Hepatocyte (in vitro differentiated cells): ENCODE measurements at regions not wholly inside any gene's neighbourhood (a gene's known extent, or its start where the extent isn't known, plus 50 kb on each side); places are given as distances from the start of the nearest gene placed in this dataset.
A peak's percentile ranks its signal among the peaks of the same experiment; 100 is the strongest.

Experiments used
- DNase-seq: peaks from one replicate; pipeline ENCODE4 v3.0.0-alpha.2; 2016; ENCODE audit warnings: low spot score
- H2AFZ ChIP-seq: fragments of 200-600 bp; sonication (generic); 2 replicates; pipeline ENCODE4 v1.6.0; 2016; ENCODE audit warnings: antibody characterized with exemption, mild to moderate bottlenecking
- H3K27ac ChIP-seq: fragments of 200-600 bp; sonication (generic); 2 replicates; pipeline ENCODE4 v1.5.1; 2016; ENCODE audit warnings: mild to moderate bottlenecking
- H3K27me3 ChIP-seq: fragments of 200-600 bp; sonication (generic); 2 replicates; pipeline ENCODE4 v1.6.1; 2016
- H3K36me3 ChIP-seq: fragments of 200-600 bp; sonication (generic); replicated peaks from 2 replicates; pipeline ENCODE4 v1.5.1; 2016; ENCODE audit warnings: low read depth; ENCODE audit not compliant: insufficient read depth
- H3K4me1 ChIP-seq: fragments of 200-600 bp; sonication (generic); 2 replicates; pipeline ENCODE4 v1.5.1; 2016; ENCODE audit warnings: mild to moderate bottlenecking, moderate library complexity; ENCODE audit not compliant: insufficient read depth
- H3K4me2 ChIP-seq: fragments of 200-600 bp; sonication (generic); 2 replicates; pipeline ENCODE4 v1.6.0; 2016
- H3K4me3 ChIP-seq: fragments of 200-600 bp; sonication (generic); 2 replicates; pipeline ENCODE4 v1.5.1; 2016; ENCODE audit warnings: mild to moderate bottlenecking
- H3K79me2 ChIP-seq: fragments of 200-600 bp; sonication (generic); 2 replicates; pipeline ENCODE4 v1.6.0; 2017; ENCODE audit warnings: mild to moderate bottlenecking
- H3K9me2 ChIP-seq: fragments of 200-600 bp; sonication (generic); replicated peaks from 2 replicates; pipeline ENCODE4 v1.6.0; 2017; ENCODE audit warnings: mild to moderate bottlenecking; ENCODE audit not compliant: insufficient read depth
- H3K9me3 ChIP-seq: fragments of 200-600 bp; sonication (generic); 2 replicates; pipeline ENCODE4 v1.5.1; 2016; ENCODE audit warnings: low read depth, mild to moderate bottlenecking
- H4K20me1 ChIP-seq: fragments of 200-600 bp; sonication (generic); 2 replicates; pipeline ENCODE4 v1.6.0; 2016; ENCODE audit warnings: mild to moderate bottlenecking; ENCODE audit not compliant: insufficient read depth, poor library complexity, severe bottlenecking
- EZH2 ChIP-seq: fragments of 200-600 bp; sonication (generic); IDR thresholded peaks from 2 replicates; pipeline ENCODE4 v1.6.1; 2016; ENCODE audit warnings: antibody characterized with exemption, mild to moderate bottlenecking, borderline replicate concordance
- EZH2phosphoT487 ChIP-seq: fragments of 200-600 bp; sonication (generic); IDR thresholded peaks from one replicate; pipeline ENCODE4 v1.6.1; 2018; ENCODE audit warnings: antibody characterized with exemption, mild to moderate bottlenecking, low read depth, moderate library complexity; ENCODE audit not compliant: unreplicated experiment, severe bottlenecking
- WGBS: methylation state at CpG from one replicate; pipeline ENCODE4 v1.1.6; 2016; ENCODE audit warnings: low lambda C conversion rate; ENCODE audit errors: missing lambda C conversion rate; 5-methylcytosine and 5-hydroxymethylcytosine counted together
- TF ChIP-seq, protein P1 (sequence below): fragments of 200-600 bp; sonication (generic); IDR thresholded peaks from 2 replicates; pipeline ENCODE4 v1.5.1; 2016; ENCODE audit warnings: antibody characterized with exemption, mild to moderate bottlenecking; ENCODE audit not compliant: poor library complexity

DNA sequence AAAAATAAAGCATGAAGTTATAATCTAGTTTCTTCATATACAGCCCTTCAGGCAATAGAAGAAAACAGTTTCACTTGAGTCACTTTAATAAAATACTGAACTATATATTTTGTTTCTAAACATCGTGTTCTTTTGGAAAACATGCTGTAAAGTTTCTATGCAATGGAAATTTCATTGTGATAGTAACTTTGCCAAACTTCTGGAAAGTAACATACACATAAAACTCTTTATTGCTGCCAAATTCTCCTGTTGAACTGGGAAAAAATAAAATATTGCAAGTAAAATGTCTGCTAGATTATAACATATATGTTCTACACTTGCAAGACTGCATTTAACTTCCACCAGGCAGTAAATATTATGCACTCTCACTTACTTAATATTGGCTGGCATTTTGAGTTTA is 635.4 kb downstream of the SPRY1 start:
- H3K4me3 ChIP-seq: no peak overlapping the region
- peak overlapping the region; percentile 43 for H3K27ac ChIP-seq
- 55% methylated on average over 1 of the region's 1 CpG for WGBS
- H3K4me2 ChIP-seq: no peak overlapping the region
- H3K79me2 ChIP-seq: no peaks in the 10 kb centered on the region
- H3K9me3 ChIP-seq: no peaks in the 10 kb centered on the region
- no peaks in the 10 kb centered on the region for H3K27me3 ChIP-seq
- no peak for DNase-seq
- peaks cover 10% of the 10 kb centered on the region for H3K4me1 ChIP-seq
- no peak for TF ChIP-seq EZH2
- TF ChIP-seq, protein P1, sequence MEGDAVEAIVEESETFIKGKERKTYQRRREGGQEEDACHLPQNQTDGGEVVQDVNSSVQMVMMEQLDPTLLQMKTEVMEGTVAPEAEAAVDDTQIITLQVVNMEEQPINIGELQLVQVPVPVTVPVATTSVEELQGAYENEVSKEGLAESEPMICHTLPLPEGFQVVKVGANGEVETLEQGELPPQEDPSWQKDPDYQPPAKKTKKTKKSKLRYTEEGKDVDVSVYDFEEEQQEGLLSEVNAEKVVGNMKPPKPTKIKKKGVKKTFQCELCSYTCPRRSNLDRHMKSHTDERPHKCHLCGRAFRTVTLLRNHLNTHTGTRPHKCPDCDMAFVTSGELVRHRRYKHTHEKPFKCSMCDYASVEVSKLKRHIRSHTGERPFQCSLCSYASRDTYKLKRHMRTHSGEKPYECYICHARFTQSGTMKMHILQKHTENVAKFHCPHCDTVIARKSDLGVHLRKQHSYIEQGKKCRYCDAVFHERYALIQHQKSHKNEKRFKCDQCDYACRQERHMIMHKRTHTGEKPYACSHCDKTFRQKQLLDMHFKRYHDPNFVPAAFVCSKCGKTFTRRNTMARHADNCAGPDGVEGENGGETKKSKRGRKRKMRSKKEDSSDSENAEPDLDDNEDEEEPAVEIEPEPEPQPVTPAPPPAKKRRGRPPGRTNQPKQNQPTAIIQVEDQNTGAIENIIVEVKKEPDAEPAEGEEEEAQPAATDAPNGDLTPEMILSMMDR: no peak
- no peak for TF ChIP-seq EZH2phosphoT487
- no peaks in the 10 kb centered on the region for H3K36me3 ChIP-seq
- H3K9me2 ChIP-seq: no peaks in the 10 kb centered on the region
- no peak overlapping the region for H2AFZ ChIP-seq
- no peaks in the 10 kb centered on the region for H4K20me1 ChIP-seq

DNA sequence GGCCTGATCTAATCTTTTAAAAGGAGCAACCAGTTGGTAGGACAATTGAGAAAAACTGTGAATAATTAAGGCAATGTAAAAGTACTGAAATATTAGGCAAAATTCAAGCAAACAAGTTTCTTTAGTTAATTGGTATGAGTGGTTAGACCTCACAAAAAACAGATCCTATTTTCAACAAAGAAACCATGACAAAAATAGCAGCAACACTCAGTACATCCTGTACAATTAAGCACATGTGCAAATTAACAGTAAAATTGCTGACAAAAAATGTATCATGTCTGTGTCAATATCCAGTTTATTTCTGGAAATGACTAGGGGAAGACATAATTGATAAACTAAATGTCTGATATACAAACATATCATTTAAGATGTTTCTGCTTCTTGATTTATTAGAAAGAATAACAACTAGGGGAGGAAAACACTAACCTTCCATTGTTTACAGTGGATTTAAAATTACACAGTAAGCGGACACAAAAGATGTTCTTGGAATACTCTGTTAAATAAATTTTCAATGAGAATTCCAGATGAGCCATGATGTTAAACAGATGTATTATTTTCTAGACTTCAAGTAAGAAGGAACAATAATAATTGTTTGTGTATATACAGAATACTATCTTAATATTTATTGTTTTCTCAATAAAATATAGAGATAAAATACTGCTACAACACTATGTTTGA is 638.9 kb downstream of the SPRY1 start:
- Histone ChIP-seq H3K36me3 (no peaks in the 10 kb centered on the region), H3K79me2 (no peaks in the 10 kb centered on the region), H3K9me2 (no peaks in the 10 kb centered on the region), H4K20me1 (no peaks in the 10 kb centered on the region), H3K4me3 (no peak overlapping the region), H2AFZ (no peak overlapping the region), H3K9me3 (no peaks in the 10 kb centered on the region), H3K4me2 (no peak overlapping the region), H3K27ac (no peak overlapping the region), H3K27me3 (no peaks in the 10 kb centered on the region), H3K4me1 (peaks cover 3% of the 10 kb centered on the region)
- TF ChIP-seq EZH2phosphoT487: no peak
- no peak for TF ChIP-seq EZH2
- TF ChIP-seq, protein P1: no peak
- 38% methylated on average over 1 of the region's 1 CpG for WGBS
- DNase-seq: no peak

DNA sequence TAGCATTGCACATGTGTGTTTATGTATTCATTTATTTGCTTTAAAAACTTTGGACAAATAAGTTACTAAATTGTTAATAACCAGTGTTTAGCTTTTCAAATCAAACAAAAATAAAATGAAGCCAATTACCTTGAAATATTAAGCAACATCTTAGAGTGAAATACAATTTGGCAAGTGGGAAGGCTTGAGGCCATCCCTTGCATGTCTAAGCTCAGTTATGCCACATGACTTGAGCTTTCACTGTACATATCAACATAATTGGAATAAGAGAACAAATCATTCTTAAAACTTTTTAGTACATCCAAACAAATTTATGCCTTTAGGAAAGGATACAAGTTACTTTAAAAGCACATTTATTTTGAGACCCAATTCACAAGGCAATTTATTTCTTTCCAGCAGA is 640.6 kb downstream of the SPRY1 start:
- TF ChIP-seq, protein P1: no peak
- TF ChIP-seq EZH2 (no peak), EZH2phosphoT487 (no peak)
- no peaks in the 10 kb centered on the region for H3K36me3 ChIP-seq
- no peaks in the 10 kb centered on the region for H3K79me2 ChIP-seq
- H3K4me2 ChIP-seq: no peak overlapping the region
- H3K4me3 ChIP-seq: no peak overlapping the region
- H3K9me2 ChIP-seq: no peaks in the 10 kb centered on the region
- no peak for DNase-seq
- H3K4me1 ChIP-seq: no peaks in the 10 kb centered on the region
- H4K20me1 ChIP-seq: no peaks in the 10 kb centered on the region
- H3K27ac ChIP-seq: no peak overlapping the region
- no peaks in the 10 kb centered on the region for H3K9me3 ChIP-seq
- no peak overlapping the region for H2AFZ ChIP-seq
- H3K27me3 ChIP-seq: no peaks in the 10 kb centered on the region

DNA sequence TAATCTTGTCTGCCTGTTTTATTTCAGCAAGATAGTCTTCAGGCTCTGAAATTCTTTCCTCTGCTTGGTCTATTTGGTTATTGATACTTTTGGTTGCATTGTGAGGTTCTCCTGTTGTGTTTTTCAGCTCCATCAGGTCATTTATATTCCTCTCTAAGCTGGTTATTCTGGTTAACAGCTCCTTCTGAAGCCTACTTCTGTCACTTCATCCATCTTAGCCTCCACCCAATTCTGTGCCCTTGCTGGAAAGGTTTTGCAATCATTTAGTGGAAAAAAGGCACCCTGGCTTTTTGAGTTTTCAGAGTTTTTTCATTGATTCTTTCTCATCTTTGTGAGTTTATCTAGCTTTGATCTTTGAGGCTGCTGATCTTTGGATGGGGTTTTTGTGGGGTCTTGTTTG is 647.7 kb downstream of the SPRY1 start:
- no peaks in the 10 kb centered on the region for H3K9me2 ChIP-seq

More for the DNA sequence above, 647.7 kb downstream of the SPRY1 start:
- no peaks in the 10 kb centered on the region for H3K79me2 ChIP-seq
- no peak overlapping the region for H3K27ac ChIP-seq
- H4K20me1 ChIP-seq: no peaks in the 10 kb centered on the region
- DNase-seq: no peak
- no peak overlapping the region for H2AFZ ChIP-seq
- TF ChIP-seq EZH2phosphoT487: no peak
- TF ChIP-seq EZH2: no peak
- TF ChIP-seq, protein P1: no peak
- no peak overlapping the region for H3K4me3 ChIP-seq
- H3K27me3 ChIP-seq: no peaks in the 10 kb centered on the region
- H3K4me2 ChIP-seq: no peak overlapping the region
- no peaks in the 10 kb centered on the region for H3K36me3 ChIP-seq
- H3K4me1 ChIP-seq: no peaks in the 10 kb centered on the region
- H3K9me3 ChIP-seq: no peaks in the 10 kb centered on the region
